Activated CD4-positive, alpha-beta T cell treated with anti-CD3 and anti-CD28 coated beads for 36 hours (primary cell): ENCODE measurements at regions not wholly inside any gene's neighbourhood (a gene's known extent, or its start where the extent isn't known, plus 50 kb on each side); places are given as distances from the start of the nearest gene placed in this dataset.

ENCODE experiments used
- ATAC-seq: fragments of 200-7000 bp; cut with Tn5 transposase; one replicate; pipeline ENCODE4 v1.10.0; 2021; ENCODE audit warnings: mild to moderate bottlenecking, moderate library complexity
- CTCF ChIA-PET: fragments of 350-600 bp; sonication (Branson Sonifier 250); formaldehyde crosslinking; loops from one replicate; lab custom pipeline; 2021; ENCODE audit warnings: antibody characterized with exemption; lab: Charles Lee
- POLR2A ChIA-PET: fragments of 350-600 bp; sonication (Branson Sonifier 250); formaldehyde crosslinking; loops from one replicate; lab custom pipeline; 2021; ENCODE audit warnings: antibody characterized with exemption, inconsistent platforms; lab: Charles Lee
- DNase-seq: peaks from one replicate; pipeline ENCODE4 v3.0.0-alpha.2; 2020
- H3K27ac Mint-ChIP-seq: one replicate; pipeline ENCODE4 v1.8.0; 2021; ENCODE audit warnings: mixed read lengths
- H3K27me3 Mint-ChIP-seq: one replicate; pipeline ENCODE4 v1.8.0; 2021; ENCODE audit warnings: mixed read lengths
- H3K36me3 Mint-ChIP-seq: one replicate; pipeline ENCODE4 v1.8.0; 2021; ENCODE audit warnings: low read depth, mixed read lengths
- H3K4me1 Mint-ChIP-seq: one replicate; pipeline ENCODE4 v1.8.0; 2021; ENCODE audit warnings: mixed read lengths
- H3K4me3 Mint-ChIP-seq: one replicate; pipeline ENCODE4 v1.8.0; 2021; ENCODE audit warnings: mild to moderate bottlenecking, moderate library complexity, mixed read lengths
- H3K9me3 Mint-ChIP-seq: one replicate; pipeline ENCODE4 v1.8.0; 2021; ENCODE audit warnings: low read depth, mixed read lengths
- intact Hi-C, 2 experiments: fragments of 100-400 bp; cut with DNase I in 1 of 2; cut with micrococcal nuclease in 1 of 2; formaldehyde crosslinking; loops; one replicate each; pipeline versions ENCODE4 v1.14.2 to v1.15.1; 2022 to 2024; cut with DNase I, micrococcal nuclease

DNA sequence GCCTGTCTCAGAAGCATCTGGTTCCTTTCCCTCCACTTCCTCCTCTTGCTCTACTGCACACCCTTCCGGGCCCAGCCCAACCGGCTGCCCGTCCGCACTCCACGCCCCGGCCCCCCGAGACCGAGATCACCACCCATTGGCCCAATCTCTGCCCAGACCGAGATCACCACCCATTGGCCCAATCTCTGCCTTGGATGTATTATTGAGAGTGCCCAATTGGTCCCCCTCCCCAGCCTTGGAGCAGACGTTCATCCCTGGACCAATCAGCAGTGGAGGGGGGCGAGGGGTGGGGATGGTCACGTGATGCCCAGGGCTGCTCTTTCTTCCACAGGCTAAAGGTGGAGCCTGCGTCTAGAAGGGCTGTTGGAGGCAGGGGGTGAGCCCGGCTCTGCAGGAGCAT is 75.6 kb upstream of the TMEM132C start:
- H3K4me3 Mint-ChIP-seq, result no peak overlapping the region
- peaks cover 5% of the 10 kb centered on the region for H3K9me3 Mint-ChIP-seq
- no peaks in the 10 kb centered on the region for H3K4me1 Mint-ChIP-seq
- no peak for ATAC-seq
- DNase-seq, result no peak
- intact Hi-C loops, result no loop called here
- ChIA-PET POLR2A (no interaction called here), CTCF (interaction anchor here (0.6 to 1.0 kb wide), 3 partner anchors 13 to 344 kb away, joined by 3 read pairs; no protein-coding TSS in a partner anchor)
- no peak overlapping the region for H3K27ac Mint-ChIP-seq
- H3K27me3 Mint-ChIP-seq, result no peaks in the 10 kb centered on the region
- H3K36me3 Mint-ChIP-seq, result no peaks in the 10 kb centered on the region

DNA sequence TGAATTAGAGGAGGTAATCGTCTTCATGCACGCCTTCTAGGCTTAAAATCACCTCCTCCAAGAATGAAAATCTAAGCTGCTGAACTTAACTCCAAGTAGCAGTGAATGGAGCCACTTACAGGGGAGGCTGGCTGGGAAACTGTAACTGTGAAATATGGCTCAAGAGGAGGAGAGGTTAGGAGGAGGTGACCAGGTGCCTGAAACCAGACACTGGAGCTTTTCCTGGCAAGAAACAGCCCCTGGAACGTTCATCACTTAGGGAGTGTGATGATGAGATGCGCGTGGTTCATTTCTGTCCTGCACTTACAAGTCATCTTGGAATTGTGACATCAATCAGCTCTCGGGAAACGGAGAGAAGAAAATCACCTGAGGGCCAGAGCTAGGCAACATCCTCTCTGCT is 62.3 kb upstream of the TMEM132C start:
- intact Hi-C loops, result no loop called here
- CTCF ChIA-PET, result interaction anchor here (0.5 kb wide), 1 partner anchor 14 kb away, joined by 3 read pairs; no protein-coding TSS in a partner anchor
- peaks cover 2% of the 10 kb centered on the region for H3K27me3 Mint-ChIP-seq
- ATAC-seq, result no peak
- no peaks in the 10 kb centered on the region for H3K4me1 Mint-ChIP-seq
- POLR2A ChIA-PET, result no interaction called here
- no peaks in the 10 kb centered on the region for H3K36me3 Mint-ChIP-seq
- H3K27ac Mint-ChIP-seq, result no peak overlapping the region
- no peak overlapping the region for H3K4me3 Mint-ChIP-seq
- DNase-seq, result no peak
- peaks cover 9% of the 10 kb centered on the region for H3K9me3 Mint-ChIP-seq

DNA sequence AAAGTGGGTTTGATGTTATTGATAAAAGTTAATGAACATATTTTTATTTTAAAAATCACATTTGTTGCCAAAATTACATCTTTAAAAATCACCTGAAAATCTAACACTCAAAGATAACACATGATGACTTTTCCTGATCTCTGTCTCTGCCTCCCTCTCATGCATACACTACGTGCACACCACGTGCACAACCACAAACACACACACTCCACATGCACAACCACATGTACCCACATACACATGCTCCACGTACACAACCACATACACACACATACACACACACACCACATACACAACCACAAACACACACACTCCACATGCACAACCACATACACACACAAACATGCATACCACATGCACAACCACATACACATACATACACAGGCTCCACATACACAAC is 61.8 kb upstream of the TMEM132C start:
- no peak overlapping the region for H3K27ac Mint-ChIP-seq
- no peaks in the 10 kb centered on the region for H3K27me3 Mint-ChIP-seq
- CTCF ChIA-PET, result no interaction called here
- H3K4me1 Mint-ChIP-seq, result no peaks in the 10 kb centered on the region
- no peak for DNase-seq
- no peaks in the 10 kb centered on the region for H3K36me3 Mint-ChIP-seq
- no peak overlapping the region for H3K4me3 Mint-ChIP-seq
- ATAC-seq, result no peak
- intact Hi-C loops, result no loop called here
- POLR2A ChIA-PET, result no interaction called here
- peaks cover 6% of the 10 kb centered on the region for H3K9me3 Mint-ChIP-seq

DNA sequence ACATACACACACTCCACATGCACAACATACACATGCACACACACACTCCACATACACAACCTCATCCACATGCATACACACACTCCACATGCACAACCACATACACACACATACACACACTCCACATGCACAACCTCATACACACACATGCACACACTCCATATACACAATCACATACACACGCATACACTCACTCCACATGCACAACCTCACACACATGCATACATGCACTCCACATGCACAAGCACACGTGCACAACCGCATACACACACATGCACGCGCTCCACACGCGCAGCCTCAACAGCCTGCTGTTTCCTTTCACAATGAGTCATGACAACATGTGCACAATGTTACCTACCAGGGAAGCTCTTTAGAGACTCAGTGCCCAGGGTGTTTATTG is 61.2 kb upstream of the TMEM132C start:
- CTCF ChIA-PET, result no interaction called here
- POLR2A ChIA-PET, result no interaction called here
- ATAC-seq, result no peak

More for the DNA sequence above, 61.2 kb upstream of the TMEM132C start:
- intact Hi-C loops, result no loop called here
- H3K4me3 Mint-ChIP-seq, result no peak overlapping the region
- no peaks in the 10 kb centered on the region for H3K27me3 Mint-ChIP-seq
- H3K9me3 Mint-ChIP-seq, result peaks cover 2% of the 10 kb centered on the region
- no peak for DNase-seq
- H3K27ac Mint-ChIP-seq, result no peak overlapping the region
- no peaks in the 10 kb centered on the region for H3K36me3 Mint-ChIP-seq
- no peaks in the 10 kb centered on the region for H3K4me1 Mint-ChIP-seq
